Fibroblast of skin of back (primary cell): ENCODE measurements at regions not wholly inside any gene's neighbourhood (a gene's known extent, or its start where the extent isn't known, plus 50 kb on each side); places are given as distances from the start of the nearest gene placed in this dataset.
"Not testable (repeated sequence)": the region's sequence is repeated elsewhere in the genome, so short reads cannot be mapped to it uniquely, and the experiment has no call there.

ENCODE experiments used
- DNase-seq: peaks from one replicate; pipeline ENCODE4 v3.0.0-alpha.2; 2013

GRCh38 chr2:241984658-241985057, 115.1 kb downstream of the RTP5 start:
- no peak for DNase-seq

GRCh38 chr2:241985161-241985985, 115.8 kb downstream of the RTP5 start:
- not testable (repeated sequence) for DNase-seq

GRCh38 chr2:241985986-241986329, 116.4 kb downstream of the RTP5 start:
- no peak for DNase-seq

- no peak for DNase-seq
Observed at GRCh38 chr2:241986836-241987641, 117.5 kb downstream of the RTP5 start.

GRCh38 chr2:241987726-241988125, 118.2 kb downstream of the RTP5 start:
- DNase-seq = no peak

GRCh38 chr2:241988146-241988545, 118.6 kb downstream of the RTP5 start:
- no peak for DNase-seq

- no peak for DNase-seq
Observed at GRCh38 chr2:241989074-241989473, 119.5 kb downstream of the RTP5 start.

- DNase-seq = no peak
Observed at GRCh38 chr2:241990466-241990865, 120.9 kb downstream of the RTP5 start.

GRCh38 chr2:241991299-241991698, 121.8 kb downstream of the RTP5 start:
- no peak for DNase-seq

GRCh38 chr2:241992753-241993152, 123.2 kb downstream of the RTP5 start:
- DNase-seq = no peak

- no peak for DNase-seq
Observed at GRCh38 chr2:241993386-241994005, 124.0 kb downstream of the RTP5 start.

GRCh38 chr2:241994086-241994485, 124.6 kb downstream of the RTP5 start:
- no peak for DNase-seq

GRCh38 chr2:241994556-241995213, 125.2 kb downstream of the RTP5 start:
- DNase-seq = no peak

- DNase-seq = no peak
Observed at GRCh38 chr2:241996100-241996499, 126.6 kb downstream of the RTP5 start.

- DNase-seq = no peak
Observed at GRCh38 chr2:241997017-241997416, 127.5 kb downstream of the RTP5 start.

GRCh38 chr2:241999184-241999583, 129.7 kb downstream of the RTP5 start:
- no peak for DNase-seq

GRCh38 chr2:242001853-242002252, 132.3 kb downstream of the RTP5 start:
- no peak for DNase-seq

GRCh38 chr2:242002944-242003343, 133.4 kb downstream of the RTP5 start:
- no peak for DNase-seq

- DNase-seq = no peak
Observed at GRCh38 chr2:242004223-242004901, 134.8 kb downstream of the RTP5 start.

- no peak for DNase-seq
Observed at GRCh38 chr2:242004902-242005230, 135.3 kb downstream of the RTP5 start.

GRCh38 chr2:242006091-242006634, 136.6 kb downstream of the RTP5 start:
- not testable (repeated sequence) for DNase-seq

- DNase-seq = not testable (repeated sequence)
Observed at GRCh38 chr2:242008908-242009307, 139.4 kb downstream of the RTP5 start.
